IMR-90 (cell line): ENCODE measurements at regions not wholly inside any gene's neighbourhood (a gene's known extent, or its start where the extent isn't known, plus 50 kb on each side); places are given as distances from the start of the nearest gene placed in this dataset.

Experiments
- ATAC-seq: fragments of 200-7000 bp; cut with Tn5 transposase; 2 replicates; pipeline ENCODE4 v1.9.1; 2020; ENCODE audit warnings: low read depth, mild to moderate bottlenecking, moderate library complexity
- BruUV-seq: library from RNA; stranded (reverse); fragments of 400-500 nt; replicated peaks from 2 replicates; lab custom pipeline; 2021; lab: Mats Ljungman, UMichigan
- CTCF ChIA-PET: fragments of 300-600 bp; formaldehyde crosslinking; extraction: SDS; loops from one replicate; lab custom pipeline; 2021; ENCODE audit warnings: antibody characterized with exemption; lab: Yijun Ruan, JAX
- POLR2A ChIA-PET: fragments of 300-600 bp; sonication (Branson Sonifier 250); formaldehyde crosslinking; loops from one replicate; lab custom pipeline; 2022; ENCODE audit warnings: antibody characterized with exemption; ENCODE audit not compliant: unreplicated experiment; lab: Charles Lee
- DNase-seq: peaks from one replicate; pipeline ENCODE4 v3.0.0; 2013
- H2AFZ ChIP-seq: replicated peaks from 2 replicates; pipeline ENCODE3; 2013; ENCODE audit warnings: low read length, mild to moderate bottlenecking; ENCODE audit not compliant: poor library complexity
- H2AK5ac ChIP-seq: 2 replicates; pipeline ENCODE4 v1.6.1; 2013; ENCODE audit warnings: low read depth, low read length, inconsistent platforms
- H2AK9ac ChIP-seq: replicated peaks from 2 replicates; pipeline ENCODE3; 2013; ENCODE audit warnings: mild to moderate bottlenecking, low read depth, low read length, moderate library complexity; ENCODE audit not compliant: poor library complexity
- H2BK120ac ChIP-seq: 2 replicates; pipeline ENCODE4 v1.6.1; 2013; ENCODE audit warnings: low read depth, low read length, inconsistent platforms
- H2BK15ac ChIP-seq: 3 replicates; pipeline ENCODE4 v1.6.1; 2013; ENCODE audit warnings: low read depth, low read length, inconsistent platforms
- H2BK20ac ChIP-seq: 2 replicates; pipeline ENCODE4 v1.6.1; 2013; ENCODE audit warnings: low read depth, mild to moderate bottlenecking, inconsistent platforms, low read length, moderate library complexity
- H2BK5ac ChIP-seq: 2 replicates; pipeline ENCODE4 v1.6.1; 2013; ENCODE audit warnings: mild to moderate bottlenecking, low read depth, low read length, inconsistent platforms; ENCODE audit not compliant: poor library complexity, severe bottlenecking
- H3K14ac ChIP-seq: replicated peaks from 2 replicates; pipeline ENCODE4 v1.6.1; 2013; ENCODE audit warnings: low read depth, low read length, inconsistent platforms
- H3K18ac ChIP-seq: 2 replicates; pipeline ENCODE4 v1.6.1; 2013; ENCODE audit warnings: low read depth, low read length, control low read depth
- H3K23ac ChIP-seq: 2 replicates; pipeline ENCODE4 v1.6.1; 2013; ENCODE audit warnings: low read depth, low read length, inconsistent platforms
- H3K27ac ChIP-seq: 2 replicates; pipeline ENCODE4 v1.5.1; 2013; ENCODE audit warnings: mild to moderate bottlenecking, control low read depth, low read length; ENCODE audit not compliant: insufficient read depth
- H3K27me3 ChIP-seq: 2 replicates; pipeline ENCODE4 v1.6.1; 2013; ENCODE audit warnings: low read length; ENCODE audit not compliant: control insufficient read depth, insufficient read depth
- H3K36me3 ChIP-seq: 2 replicates; pipeline ENCODE4 v1.6.1; 2013; ENCODE audit warnings: low read length, mixed read lengths; ENCODE audit not compliant: control insufficient read depth, insufficient read depth
- H3K4ac ChIP-seq: 2 replicates; pipeline ENCODE4 v1.6.1; 2013; ENCODE audit warnings: low read depth, low read length, inconsistent platforms
- H3K4me1 ChIP-seq: 2 replicates; pipeline ENCODE4 v1.6.1; 2013; ENCODE audit warnings: low read length, mixed read lengths; ENCODE audit not compliant: control insufficient read depth, insufficient read depth
- H3K4me2 ChIP-seq: 2 replicates; pipeline ENCODE4 v1.6.1; 2013; ENCODE audit warnings: low read depth, mild to moderate bottlenecking, control low read depth, low read length, moderate library complexity
- H3K4me3 ChIP-seq: 2 replicates; pipeline ENCODE4 v1.5.1; 2013; ENCODE audit warnings: low read depth, mild to moderate bottlenecking, control low read depth, low read length, moderate library complexity; ENCODE audit not compliant: insufficient read depth
- H3K56ac ChIP-seq: 2 replicates; pipeline ENCODE4 v1.6.1; 2013; ENCODE audit warnings: low read length, inconsistent platforms; ENCODE audit not compliant: insufficient read depth; ENCODE audit errors: extremely low read depth
- H3K79me1 ChIP-seq, 2 experiments: 2 replicates each; pipeline ENCODE4 v1.6.1; 2013; ENCODE audit warnings: low read length in 2 of 2, inconsistent platforms in 1 of 2, low read depth in 1 of 2
- H3K9ac ChIP-seq: 2 replicates; pipeline ENCODE4 v1.6.1; 2013; ENCODE audit warnings: low read depth, low read length, control low read depth
- H3K9me1 ChIP-seq: 2 replicates; pipeline ENCODE4 v1.6.1; 2013; ENCODE audit warnings: low read length, inconsistent platforms; ENCODE audit not compliant: insufficient read depth
- H3K9me3 ChIP-seq: 2 replicates; pipeline ENCODE4 v1.6.1; 2013; ENCODE audit warnings: low read length; ENCODE audit not compliant: control insufficient read depth, insufficient read depth
- H4K20me1 ChIP-seq: 2 replicates; pipeline ENCODE4 v1.6.1; 2013; ENCODE audit warnings: low read length, inconsistent platforms; ENCODE audit not compliant: insufficient read depth
- H4K5ac ChIP-seq: 2 replicates; pipeline ENCODE4 v1.6.1; 2013; ENCODE audit warnings: mild to moderate bottlenecking, low read depth, low read length, control low read depth
- H4K8ac ChIP-seq, 2 experiments: 2 replicates each; pipeline ENCODE4 v1.6.1; 2013; ENCODE audit warnings: low read depth in 2 of 2, low read length in 2 of 2, control low read depth in 1 of 2, inconsistent platforms in 1 of 2
- H4K91ac ChIP-seq: 2 replicates; pipeline ENCODE4 v1.6.1; 2013; ENCODE audit warnings: low read depth, low read length, inconsistent platforms; ENCODE audit not compliant: insufficient read depth
- BHLHE40 ChIP-seq: fragments of 150-350 bp; IDR thresholded peaks from 2 replicates; pipeline ENCODE4 v1.6.1; 2016; ENCODE audit warnings: mild to moderate bottlenecking, low read depth, low read length
- CEBPB ChIP-seq: IDR thresholded peaks from 2 replicates; pipeline ENCODE4 v1.6.1; 2012; ENCODE audit warnings: low read depth, low read length, improper control_type of control experiment
- CHD1 ChIP-seq: IDR thresholded peaks from 2 replicates; pipeline ENCODE4 v1.6.1; 2012; ENCODE audit warnings: low read depth, low read length, improper control_type of control experiment
- CTCF ChIP-seq: conservative IDR thresholded peaks from 2 replicates; pipeline ENCODE4 v1.5.1; 2012; ENCODE audit warnings: mild to moderate bottlenecking, low read depth, low read length, improper control_type of control experiment
- FOS ChIP-seq: fragments of 150-350 bp; IDR thresholded peaks from 2 replicates; pipeline ENCODE4 v1.6.1; 2016; ENCODE audit warnings: low read depth, low read length
- NFE2L2 ChIP-seq: fragments of 150-350 bp; IDR thresholded peaks from 2 replicates; pipeline ENCODE4 v1.6.1; 2016; ENCODE audit warnings: low read depth, mild to moderate bottlenecking, low read length
- POLR2A ChIP-seq: IDR thresholded peaks from 2 replicates; pipeline ENCODE4 v1.6.1; 2012; ENCODE audit warnings: mild to moderate bottlenecking, low read depth, low read length
- RAD21 ChIP-seq: IDR thresholded peaks from 2 replicates; pipeline ENCODE4 v1.6.1; 2012; ENCODE audit warnings: low read length, improper control_type of control experiment
- RCOR1 ChIP-seq: IDR thresholded peaks from 2 replicates; pipeline ENCODE4 v1.6.1; 2012; ENCODE audit warnings: mild to moderate bottlenecking, low read length, improper control_type of control experiment; ENCODE audit not compliant: insufficient replicate concordance
- RFX5 ChIP-seq: IDR thresholded peaks from 2 replicates; pipeline ENCODE4 v1.8.0; 2012; ENCODE audit warnings: low read depth, mild to moderate bottlenecking, low read length, moderate library complexity
- SMC3 ChIP-seq: fragments of 150-350 bp; IDR thresholded peaks from 2 replicates; pipeline ENCODE4 v1.6.1; 2016; ENCODE audit warnings: low read depth, mild to moderate bottlenecking, antibody characterized with exemption, low read length, moderate library complexity
- dilution Hi-C: fragments of 300-500 bp; cut with HindIII; formaldehyde crosslinking; loops from one replicate; pipeline ENCODE4 v1.14.3; 2018; ENCODE audit warnings: low sequenced_read_pairs; ENCODE audit not compliant: unreplicated experiment
- in situ Hi-C: fragments of 300-500 bp; cut with MboI; formaldehyde crosslinking; loops from 3 replicates; pipeline ENCODE4 v1.14.3; 2019; ENCODE audit warnings: low sequenced_read_pairs, inconsistent platforms, mixed read lengths
- intact Hi-C: fragments of 100-400 bp; cut with micrococcal nuclease; formaldehyde crosslinking; loops from 2 replicates; pipeline ENCODE4 v1.10.0; 2022

DNA sequence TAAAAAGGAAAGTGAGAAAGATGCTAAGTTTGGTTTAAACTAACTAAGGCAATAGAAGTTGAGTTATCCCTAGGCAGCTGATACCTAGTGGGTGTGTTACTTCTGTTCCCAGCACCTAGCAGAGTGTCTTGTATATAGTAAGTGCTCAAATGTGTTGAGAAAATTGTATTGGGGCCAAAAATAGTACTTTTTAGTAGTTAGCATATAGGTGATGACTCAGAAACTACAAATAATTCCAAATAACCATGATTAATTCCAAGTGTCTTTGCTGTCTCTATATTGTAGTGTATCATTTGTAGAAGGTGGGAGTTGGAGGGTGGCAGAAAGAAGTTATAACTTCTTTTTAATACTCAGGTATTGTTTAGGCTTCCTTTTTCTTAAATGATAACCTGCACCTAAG is 362.7 kb downstream of the RND3 start:
- Histone ChIP-seq H3K4me2 (no peak overlapping the region), H4K5ac (no peak overlapping the region), H3K27me3 (no peaks in the 10 kb centered on the region), H4K20me1 (no peaks in the 10 kb centered on the region), H3K23ac (no peak overlapping the region), H2AFZ (no peak overlapping the region), H3K36me3 (no peaks in the 10 kb centered on the region), H3K79me1 (no peaks in the 10 kb centered on the region), H3K14ac (no peak overlapping the region), H2BK20ac (no peak overlapping the region), H3K4me3 (no peak overlapping the region), H3K9me1 (peaks cover 14% of the 10 kb centered on the region), H4K8ac (no peak overlapping the region), H3K18ac (no peak overlapping the region), H3K9ac (no peak overlapping the region), H3K4me1 (peaks cover 13% of the 10 kb centered on the region), H2AK9ac (no peak overlapping the region), H3K27ac (no peak overlapping the region), H4K91ac (no peak overlapping the region), H3K4ac (no peak overlapping the region), H3K9me3 (no peaks in the 10 kb centered on the region), H2AK5ac (no peak overlapping the region), H3K56ac (no peak overlapping the region), H2BK120ac (no peak overlapping the region), H2BK15ac (no peak overlapping the region), H2BK5ac (no peak overlapping the region)
- POLR2A ChIA-PET, result no interaction called here
- ATAC-seq (no peak), DNase-seq (no peak)
- intact Hi-C loops (loop anchor here (5.0 to 10.0 kb wide), 2 partner anchors 108 to 530 kb away; no protein-coding TSS in a partner anchor), in situ Hi-C loops (loop anchor here (25.0 kb wide), 2 partner anchors 338 to 1113 kb away; no protein-coding TSS in a partner anchor), dilution Hi-C loops (no loop called here)
- CTCF ChIA-PET, result interaction anchor here (0.6 kb wide), 1 partner anchor 133 kb away, joined by 3 read pairs; no protein-coding TSS in a partner anchor
- no TSS peak for BruUV-seq
- TF ChIP-seq CTCF, result no peak
- TF ChIP-seq CEBPB, result no peak
- TF ChIP-seq BHLHE40, result no peak
- TF ChIP-seq FOS, result no peak
- no peak for TF ChIP-seq CHD1
- no peak for TF ChIP-seq RAD21
- TF ChIP-seq POLR2A, result no peak
- no peak for TF ChIP-seq SMC3
- no peak for TF ChIP-seq RFX5
- no peak for TF ChIP-seq RCOR1
- TF ChIP-seq NFE2L2, result no peak
